Endothelial cell (in vitro differentiated cells): ENCODE measurements at regions not wholly inside any gene's neighbourhood (a gene's known extent, or its start where the extent isn't known, plus 50 kb on each side); places are given as distances from the start of the nearest gene placed in this dataset.

Experiments used
- DNase-seq: peaks from one replicate; pipeline ENCODE4 v3.0.0; 2021; ENCODE audit warnings: low spot score
- H3K27ac Mint-ChIP-seq: one replicate; pipeline ENCODE4 v1.8.0; 2021; ENCODE audit warnings: mixed read lengths, inconsistent platforms; ENCODE audit not compliant: unreplicated experiment
- H3K27me3 Mint-ChIP-seq: one replicate; pipeline ENCODE4 v1.8.0; 2021; ENCODE audit warnings: mild to moderate bottlenecking, moderate library complexity, mixed read lengths, inconsistent platforms; ENCODE audit not compliant: unreplicated experiment
- H3K36me3 Mint-ChIP-seq: one replicate; pipeline ENCODE4 v1.8.0; 2021; ENCODE audit warnings: mild to moderate bottlenecking, low read depth, mixed read lengths, inconsistent platforms; ENCODE audit not compliant: unreplicated experiment
- H3K4me1 Mint-ChIP-seq: one replicate; pipeline ENCODE4 v1.8.0; 2021; ENCODE audit warnings: mild to moderate bottlenecking, mixed read lengths, inconsistent platforms; ENCODE audit not compliant: unreplicated experiment
- H3K4me3 Mint-ChIP-seq: one replicate; pipeline ENCODE4 v1.8.0; 2021; ENCODE audit warnings: mild to moderate bottlenecking, mixed read lengths, inconsistent platforms; ENCODE audit not compliant: unreplicated experiment
- H3K9me3 Mint-ChIP-seq: one replicate; pipeline ENCODE4 v1.8.0; 2021; ENCODE audit warnings: mixed read lengths, inconsistent platforms; ENCODE audit not compliant: unreplicated experiment
- CTCF ChIP-seq: fragments of 200-600 bp; sonication (generic); IDR thresholded peaks from one replicate; pipeline ENCODE4 v1.5.0; 2021; ENCODE audit warnings: antibody characterized with exemption; ENCODE audit not compliant: unreplicated experiment

- no peak overlapping the region for H3K4me3 Mint-ChIP-seq
- no peak for DNase-seq
- H3K4me1 Mint-ChIP-seq, result no peaks in the 10 kb centered on the region
- no peaks in the 10 kb centered on the region for H3K9me3 Mint-ChIP-seq
- H3K36me3 Mint-ChIP-seq, result no peaks in the 10 kb centered on the region
- no peak overlapping the region for H3K27ac Mint-ChIP-seq
- H3K27me3 Mint-ChIP-seq, result no peaks in the 10 kb centered on the region
- TF ChIP-seq CTCF, result no peak
These were observed 119.5 kb downstream of the RAD51AP2 start for GRCh38 chr2:17398770-17399169.

GRCh38 chr2:17388798-17389197, 129.4 kb downstream of the RAD51AP2 start:
- no peak for TF ChIP-seq CTCF
- Mint-ChIP-seq H3K27ac (no peak overlapping the region), H3K36me3 (no peaks in the 10 kb centered on the region), H3K4me1 (no peaks in the 10 kb centered on the region), H3K9me3 (no peaks in the 10 kb centered on the region), H3K4me3 (no peak overlapping the region), H3K27me3 (no peaks in the 10 kb centered on the region)
- no peak for DNase-seq

GRCh38 chr2:17387591-17387990, 130.6 kb downstream of the RAD51AP2 start:
- TF ChIP-seq CTCF, result no peak
- H3K27me3 Mint-ChIP-seq, result no peaks in the 10 kb centered on the region
- no peaks in the 10 kb centered on the region for H3K4me1 Mint-ChIP-seq
- no peak overlapping the region for H3K27ac Mint-ChIP-seq
- H3K4me3 Mint-ChIP-seq, result no peak overlapping the region
- H3K9me3 Mint-ChIP-seq, result no peaks in the 10 kb centered on the region
- no peaks in the 10 kb centered on the region for H3K36me3 Mint-ChIP-seq
- no peak for DNase-seq

- no peak for DNase-seq
- Mint-ChIP-seq H3K27me3 (no peaks in the 10 kb centered on the region), H3K4me1 (no peaks in the 10 kb centered on the region), H3K4me3 (no peak overlapping the region), H3K36me3 (no peaks in the 10 kb centered on the region), H3K27ac (no peak overlapping the region), H3K9me3 (no peaks in the 10 kb centered on the region)
- TF ChIP-seq CTCF, result no peak
These were observed 131.5 kb downstream of the RAD51AP2 start for GRCh38 chr2:17386771-17387170.

GRCh38 chr2:17380003-17380402, 138.2 kb downstream of the RAD51AP2 start:
- DNase-seq, result no peak
- no peak for TF ChIP-seq CTCF
- H3K4me3 Mint-ChIP-seq, result no peak overlapping the region
- no peaks in the 10 kb centered on the region for H3K27me3 Mint-ChIP-seq
- no peaks in the 10 kb centered on the region for H3K9me3 Mint-ChIP-seq
- H3K36me3 Mint-ChIP-seq, result no peaks in the 10 kb centered on the region
- H3K27ac Mint-ChIP-seq, result no peak overlapping the region
- H3K4me1 Mint-ChIP-seq, result no peaks in the 10 kb centered on the region
